ENCODE measurements at regions not wholly inside any gene's neighbourhood (a gene's known extent, or its start where the extent isn't known, plus 50 kb on each side); places are given as distances from the start of the nearest gene placed in this dataset.

GRCh38 chr16:51967646-51968045, 579.3 kb downstream of the TOX3 start:
- no peak overlapping the region for H3K4me3 ChIP-seq (ENCODE audit: low read length)
- no peaks in the 10 kb centered on the region for H3K27me3 ChIP-seq (ENCODE audit: control insufficient read depth, insufficient read depth, low read length)
- no peaks in the 10 kb centered on the region for H3K36me3 ChIP-seq (ENCODE audit: control insufficient read depth, insufficient read depth, low read length)
- WGBS (ENCODE audit: insufficient coverage) = 25% methylated on average over 1 of the region's 4 CpGs
- no peaks in the 10 kb centered on the region for H3K9me3 ChIP-seq (replicated peaks; ENCODE audit: control insufficient read depth, low read depth, low read length)
- no peak overlapping the region for H3K27ac ChIP-seq (ENCODE audit: low read length)
- H3K4me1 ChIP-seq (ENCODE audit: control insufficient read depth, insufficient read depth, low read length) = no peaks in the 10 kb centered on the region
- DNase-seq = no peak

GRCh38 chr16:51960931-51961330, 586.0 kb downstream of the TOX3 start:
- WGBS (ENCODE audit: insufficient coverage) = 76% methylated on average over 2 of the region's 4 CpGs
- no peaks in the 10 kb centered on the region for H3K36me3 ChIP-seq (ENCODE audit: control insufficient read depth, insufficient read depth, low read length)
- no peak overlapping the region for H3K4me3 ChIP-seq (ENCODE audit: low read length)
- no peaks in the 10 kb centered on the region for H3K4me1 ChIP-seq (ENCODE audit: control insufficient read depth, insufficient read depth, low read length)
- H3K27ac ChIP-seq (ENCODE audit: low read length) = no peak overlapping the region
- no peak for DNase-seq
- no peaks in the 10 kb centered on the region for H3K27me3 ChIP-seq (ENCODE audit: control insufficient read depth, insufficient read depth, low read length)
- H3K9me3 ChIP-seq (replicated peaks; ENCODE audit: control insufficient read depth, low read depth, low read length) = no peaks in the 10 kb centered on the region

GRCh38 chr16:51953286-51953985, 593.5 kb downstream of the TOX3 start:
- H3K4me3 ChIP-seq (ENCODE audit: low read length) = no peak overlapping the region
- H3K27ac ChIP-seq (ENCODE audit: low read length) = no peak overlapping the region
- no peaks in the 10 kb centered on the region for H3K9me3 ChIP-seq (replicated peaks; ENCODE audit: control insufficient read depth, low read depth, low read length)
- no peaks in the 10 kb centered on the region for H3K36me3 ChIP-seq (ENCODE audit: control insufficient read depth, insufficient read depth, low read length)
- WGBS (ENCODE audit: insufficient coverage) = 18% methylated on average over 7 of the region's 7 CpGs
- DNase-seq = no peak
- H3K4me1 ChIP-seq (ENCODE audit: control insufficient read depth, insufficient read depth, low read length) = no peaks in the 10 kb centered on the region
- H3K27me3 ChIP-seq (ENCODE audit: control insufficient read depth, insufficient read depth, low read length) = peaks cover 4% of the 10 kb centered on the region

- Histone ChIP-seq H3K4me3 (ENCODE audit: low read length) (no peak overlapping the region), H3K4me1 (ENCODE audit: control insufficient read depth, insufficient read depth, low read length) (no peaks in the 10 kb centered on the region), H3K36me3 (ENCODE audit: control insufficient read depth, insufficient read depth, low read length) (no peaks in the 10 kb centered on the region), H3K9me3 (replicated peaks; ENCODE audit: control insufficient read depth, low read depth, low read length) (no peaks in the 10 kb centered on the region), H3K27ac (ENCODE audit: low read length) (no peak overlapping the region), H3K27me3 (ENCODE audit: control insufficient read depth, insufficient read depth, low read length) (peaks cover 4% of the 10 kb centered on the region)
- no peak for DNase-seq
- WGBS (ENCODE audit: insufficient coverage) = 100% methylated on average over 1 of the region's 3 CpGs
These were observed 594.4 kb downstream of the TOX3 start for GRCh38 chr16:51952500-51952899.

- Histone ChIP-seq H3K4me3 (ENCODE audit: low read length) (no peak overlapping the region), H3K27ac (ENCODE audit: low read length) (no peak overlapping the region), H3K27me3 (ENCODE audit: control insufficient read depth, insufficient read depth, low read length) (peaks cover 4% of the 10 kb centered on the region), H3K4me1 (ENCODE audit: control insufficient read depth, insufficient read depth, low read length) (no peaks in the 10 kb centered on the region), H3K36me3 (ENCODE audit: control insufficient read depth, insufficient read depth, low read length) (no peaks in the 10 kb centered on the region), H3K9me3 (replicated peaks; ENCODE audit: control insufficient read depth, low read depth, low read length) (no peaks in the 10 kb centered on the region)
- 39% methylated on average over 3 of the region's 7 CpGs for WGBS (ENCODE audit: insufficient coverage)
- DNase-seq = no peak
These were observed 595.2 kb downstream of the TOX3 start for GRCh38 chr16:51951668-51952298.

- 92% methylated on average over 2 of the region's 3 CpGs for WGBS (ENCODE audit: insufficient coverage)
- H3K4me3 ChIP-seq (ENCODE audit: low read length) = no peak overlapping the region
- no peaks in the 10 kb centered on the region for H3K4me1 ChIP-seq (ENCODE audit: control insufficient read depth, insufficient read depth, low read length)
- H3K27ac ChIP-seq (ENCODE audit: low read length) = no peak overlapping the region
- H3K27me3 ChIP-seq (ENCODE audit: control insufficient read depth, insufficient read depth, low read length) = peaks cover 4% of the 10 kb centered on the region
- H3K9me3 ChIP-seq (replicated peaks; ENCODE audit: control insufficient read depth, low read depth, low read length) = no peaks in the 10 kb centered on the region
- H3K36me3 ChIP-seq (ENCODE audit: control insufficient read depth, insufficient read depth, low read length) = no peaks in the 10 kb centered on the region
- DNase-seq = no peak
These were observed 596.7 kb downstream of the TOX3 start for GRCh38 chr16:51950118-51950780.

- no peak overlapping the region for H3K4me3 ChIP-seq (ENCODE audit: low read length)
These were observed 597.7 kb downstream of the TOX3 start for GRCh38 chr16:51949282-51949681.

GRCh38 chr16:51941412-51941811, 605.5 kb downstream of the TOX3 start:
- DNase-seq = no peak
- Histone ChIP-seq H3K9me3 (replicated peaks; ENCODE audit: control insufficient read depth, low read depth, low read length) (no peaks in the 10 kb centered on the region), H3K36me3 (ENCODE audit: control insufficient read depth, insufficient read depth, low read length) (no peaks in the 10 kb centered on the region), H3K4me3 (ENCODE audit: low read length) (no peak overlapping the region), H3K27ac (ENCODE audit: low read length) (no peak overlapping the region), H3K27me3 (ENCODE audit: control insufficient read depth, insufficient read depth, low read length) (no peaks in the 10 kb centered on the region), H3K4me1 (ENCODE audit: control insufficient read depth, insufficient read depth, low read length) (peaks cover 4% of the 10 kb centered on the region)

More at GRCh38 chr16:51949282-51949681, 597.7 kb downstream of the TOX3 start:
- H3K36me3 ChIP-seq (ENCODE audit: control insufficient read depth, insufficient read depth, low read length) = no peaks in the 10 kb centered on the region
- 86% methylated on average over 1 of the region's 2 CpGs for WGBS (ENCODE audit: insufficient coverage)
- H3K9me3 ChIP-seq (replicated peaks; ENCODE audit: control insufficient read depth, low read depth, low read length) = no peaks in the 10 kb centered on the region
- H3K4me1 ChIP-seq (ENCODE audit: control insufficient read depth, insufficient read depth, low read length) = no peaks in the 10 kb centered on the region
- no peak overlapping the region for H3K27ac ChIP-seq (ENCODE audit: low read length)
- DNase-seq = no peak
- peaks cover 4% of the 10 kb centered on the region for H3K27me3 ChIP-seq (ENCODE audit: control insufficient read depth, insufficient read depth, low read length)

- 80% methylated on average over 1 of the region's 1 CpG for WGBS (ENCODE audit: insufficient coverage)
- H3K4me3 ChIP-seq (ENCODE audit: low read length) = no peak overlapping the region
- peaks cover 4% of the 10 kb centered on the region for H3K4me1 ChIP-seq (ENCODE audit: control insufficient read depth, insufficient read depth, low read length)
- no peaks in the 10 kb centered on the region for H3K27me3 ChIP-seq (ENCODE audit: control insufficient read depth, insufficient read depth, low read length)
- H3K9me3 ChIP-seq (replicated peaks; ENCODE audit: control insufficient read depth, low read depth, low read length) = no peaks in the 10 kb centered on the region
- no peak for DNase-seq
- no peaks in the 10 kb centered on the region for H3K36me3 ChIP-seq (ENCODE audit: control insufficient read depth, insufficient read depth, low read length)
- H3K27ac ChIP-seq (ENCODE audit: low read length) = no peak overlapping the region
These were observed 606.8 kb downstream of the TOX3 start for GRCh38 chr16:51940183-51940582.

- Histone ChIP-seq H3K27me3 (ENCODE audit: control insufficient read depth, insufficient read depth, low read length) (no peaks in the 10 kb centered on the region), H3K9me3 (replicated peaks; ENCODE audit: control insufficient read depth, low read depth, low read length) (no peaks in the 10 kb centered on the region), H3K4me1 (ENCODE audit: control insufficient read depth, insufficient read depth, low read length) (peaks cover 4% of the 10 kb centered on the region), H3K4me3 (ENCODE audit: low read length) (no peak overlapping the region), H3K27ac (ENCODE audit: low read length) (no peak overlapping the region), H3K36me3 (ENCODE audit: control insufficient read depth, insufficient read depth, low read length) (no peaks in the 10 kb centered on the region)
- no CpG with 5 or more reads among the region's 7 CpGs for WGBS (ENCODE audit: insufficient coverage)
- DNase-seq = peak; percentile 2
These were observed 607.5 kb downstream of the TOX3 start for GRCh38 chr16:51939378-51939871.
